ENCODE measurements at regions not wholly inside any gene's neighbourhood (a gene's known extent, or its start where the extent isn't known, plus 50 kb on each side); places are given as distances from the start of the nearest gene placed in this dataset.

DNA sequence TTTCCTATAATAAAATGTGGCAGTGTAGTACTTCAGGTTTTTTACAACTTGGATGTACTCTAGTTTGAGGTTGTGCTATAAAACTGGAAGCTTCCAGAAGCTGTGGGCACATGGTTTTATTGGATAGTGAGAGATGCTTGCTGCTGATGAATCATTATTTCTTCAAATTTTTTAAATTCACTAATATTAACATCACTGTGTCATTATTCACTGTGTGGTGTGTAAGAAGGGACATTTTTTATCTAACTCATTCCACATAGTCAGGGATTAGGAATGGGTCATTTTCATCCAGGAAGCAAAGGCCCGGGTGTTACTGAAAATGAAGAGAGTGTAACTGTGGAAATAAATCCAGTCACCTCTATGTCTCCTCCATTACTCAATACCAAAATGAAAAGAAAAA is 421.0 kb downstream of the TENT5A start:
- H3K4me3 ChIP-seq = no peak overlapping the region
- no peak overlapping the region for H3K9ac ChIP-seq (ENCODE audit: insufficient read length)
- no peaks in the 10 kb centered on the region for H3K9me3 ChIP-seq (ENCODE audit: low read depth, low read length)
- TF ChIP-seq FOXP2 (optimal IDR thresholded peaks at IDR 0.05; ENCODE audit: control extremely low read depth, extremely low read length, insufficient read depth) = no peak
- no peak for TF ChIP-seq EZH2 (IDR thresholded peaks at IDR 0.05)
- TF ChIP-seq POLR2AphosphoS5 (IDR thresholded peaks at IDR 0.05; ENCODE audit: borderline replicate concordance, low read depth, low read length) = no peak
- DNase-seq (ENCODE audit: low read depth, low spot score) = no peak
- H3K27ac ChIP-seq = no peak overlapping the region
- no peaks in the 10 kb centered on the region for H3K36me3 ChIP-seq (ENCODE audit: insufficient read depth, low read length)

DNA sequence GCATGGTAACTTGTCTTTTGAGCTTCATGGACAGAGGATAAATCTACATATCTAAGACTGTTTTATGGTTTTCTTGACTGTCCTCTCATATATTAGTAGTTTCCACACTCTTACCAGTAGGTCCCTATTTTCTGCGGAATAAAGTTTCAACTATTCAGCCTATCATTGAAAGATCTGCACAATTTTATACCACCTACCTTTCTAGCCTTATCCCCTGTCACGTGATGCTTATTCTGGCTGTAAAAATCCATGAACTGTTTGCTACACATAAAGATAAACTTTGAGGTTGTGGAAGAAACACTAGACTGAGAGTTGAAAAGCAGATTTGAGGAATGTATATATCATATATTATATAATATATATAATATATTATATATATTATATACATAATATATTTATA is 423.8 kb downstream of the TENT5A start:
- no peaks in the 10 kb centered on the region for H3K36me3 ChIP-seq (ENCODE audit: insufficient read depth, low read length)
- H3K9ac ChIP-seq (ENCODE audit: insufficient read length) = no peak overlapping the region
- no peak for DNase-seq (ENCODE audit: low read depth, low spot score)
- TF ChIP-seq FOXP2 (optimal IDR thresholded peaks at IDR 0.05; ENCODE audit: control extremely low read depth, extremely low read length, insufficient read depth) (no peak), EZH2 (IDR thresholded peaks at IDR 0.05) (no peak), POLR2AphosphoS5 (IDR thresholded peaks at IDR 0.05; ENCODE audit: borderline replicate concordance, low read depth, low read length) (no peak)
- no peak overlapping the region for H3K4me3 ChIP-seq
- no peak overlapping the region for H3K27ac ChIP-seq
- H3K9me3 ChIP-seq (ENCODE audit: low read depth, low read length) = no peaks in the 10 kb centered on the region

DNA sequence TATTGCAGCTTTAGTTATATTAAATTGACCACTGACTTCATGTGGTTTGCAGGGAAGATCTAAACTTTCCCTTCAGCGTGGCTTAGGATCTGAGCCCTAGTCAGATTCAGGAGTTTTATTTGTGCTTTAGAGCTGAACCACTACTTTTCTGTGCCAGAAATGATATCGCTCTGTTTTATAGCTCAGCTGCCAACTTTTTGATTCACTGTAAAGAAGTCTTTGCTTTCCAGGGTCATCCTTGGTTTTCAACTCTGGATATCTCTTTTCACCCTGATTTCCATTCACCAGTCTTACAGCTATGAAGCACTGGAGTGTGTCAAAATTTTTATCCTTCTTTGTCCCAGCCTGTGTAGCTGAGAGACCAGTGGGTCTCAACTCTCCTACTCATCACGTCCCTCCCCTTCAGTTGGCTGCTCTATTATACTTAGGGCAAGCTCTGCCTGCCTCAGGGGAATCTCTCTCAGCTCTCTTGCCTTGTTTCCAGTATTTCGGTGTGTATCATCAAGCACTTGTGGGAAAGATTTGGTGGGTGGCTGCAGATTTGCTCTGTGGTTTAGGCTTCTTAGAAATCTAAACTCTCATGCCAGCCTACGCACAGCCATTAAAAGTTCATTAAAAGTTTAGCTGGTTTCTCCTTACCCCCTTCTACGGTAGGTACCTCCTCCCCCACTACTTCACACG is 425.5 kb downstream of the TENT5A start:
- peak; percentile 66 for DNase-seq (ENCODE audit: low read depth, low spot score)
- TF ChIP-seq FOXP2 (optimal IDR thresholded peaks at IDR 0.05; ENCODE audit: control extremely low read depth, extremely low read length, insufficient read depth) (no peak), POLR2AphosphoS5 (IDR thresholded peaks at IDR 0.05; ENCODE audit: borderline replicate concordance, low read depth, low read length) (peak; percentile 46; the same call in 1 of the 2 replicates), EZH2 (IDR thresholded peaks at IDR 0.05) (no peak)
- H3K9me3 ChIP-seq (ENCODE audit: low read depth, low read length) = 0 out of 2 replicates have a peak, but pooled peaks cover 2% of the 10 kb centered on the region
- H3K4me3 ChIP-seq = 0 out of 2 replicates have a peak overlapping the region, but pooled peaks have one; percentile 4
- H3K36me3 ChIP-seq (ENCODE audit: insufficient read depth, low read length) = no peaks in the 10 kb centered on the region
- H3K27ac ChIP-seq = no peak overlapping the region
- no peak overlapping the region for H3K9ac ChIP-seq (ENCODE audit: insufficient read length)

DNA sequence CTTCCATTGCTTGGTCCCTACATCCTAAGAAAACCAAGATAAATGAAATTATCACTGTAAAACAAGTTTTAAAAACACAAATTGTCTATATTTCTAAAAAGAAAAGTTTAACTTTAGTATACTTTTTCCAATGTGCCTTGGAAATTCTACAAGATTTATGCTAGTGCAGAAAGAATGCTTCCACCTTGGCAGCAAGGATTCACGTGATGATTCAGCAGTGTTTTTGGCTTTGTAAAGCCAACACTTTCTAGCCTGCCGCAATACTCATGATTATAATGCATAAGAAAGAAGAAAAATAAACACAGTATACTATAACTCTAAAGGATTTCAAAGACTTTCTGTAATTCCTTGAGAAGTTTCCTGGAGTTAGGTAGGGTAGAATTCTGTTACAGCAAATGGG is 442.7 kb downstream of the TENT5A start:
- DNase-seq (ENCODE audit: low read depth, low spot score) = no peak
- no peak overlapping the region for H3K9ac ChIP-seq (ENCODE audit: insufficient read length)

DNA sequence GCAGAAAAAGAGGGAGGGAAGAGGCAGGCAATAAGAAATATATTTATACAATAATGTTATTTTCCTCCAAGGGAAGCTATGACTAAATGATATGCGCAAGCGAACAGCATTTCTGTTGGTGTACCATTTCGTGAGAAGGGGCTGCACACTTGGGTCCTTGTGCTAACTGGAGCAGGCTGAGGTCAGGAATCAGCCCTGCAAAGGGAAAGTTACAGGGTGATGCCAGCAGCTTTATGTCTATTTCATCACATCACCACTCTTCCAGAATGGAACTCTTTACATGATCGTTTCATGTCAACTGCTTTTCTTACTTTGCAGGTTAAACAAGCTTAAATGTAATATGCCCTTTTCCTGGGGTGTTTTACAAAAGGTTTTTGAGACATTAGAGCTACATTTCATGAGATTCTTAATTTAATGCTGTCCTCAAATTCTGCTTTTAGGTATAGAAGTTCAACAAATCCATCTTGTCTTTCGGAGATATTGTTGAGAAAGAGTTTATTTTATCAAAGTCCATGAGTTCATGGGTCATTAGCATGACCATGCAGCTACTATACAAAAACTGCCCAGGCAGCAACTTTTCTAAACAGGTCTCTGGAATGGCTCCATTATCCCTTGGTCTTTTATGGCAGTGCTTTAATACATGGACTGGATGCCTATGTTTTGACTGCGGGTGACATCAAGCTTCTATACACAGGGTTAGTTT is 443.8 kb downstream of the TENT5A start:
- Histone ChIP-seq H3K4me3 (no peak overlapping the region), H3K27ac (no peak overlapping the region), H3K9me3 (ENCODE audit: low read depth, low read length) (no peaks in the 10 kb centered on the region), H3K9ac (ENCODE audit: insufficient read length) (no peak overlapping the region), H3K36me3 (ENCODE audit: insufficient read depth, low read length) (no peaks in the 10 kb centered on the region)
- TF ChIP-seq FOXP2 (optimal IDR thresholded peaks at IDR 0.05; ENCODE audit: control extremely low read depth, extremely low read length, insufficient read depth) = no peak
- TF ChIP-seq EZH2 (IDR thresholded peaks at IDR 0.05) = no peak
- TF ChIP-seq POLR2AphosphoS5 (IDR thresholded peaks at IDR 0.05; ENCODE audit: borderline replicate concordance, low read depth, low read length) = no peak
- DNase-seq (ENCODE audit: low read depth, low spot score) = no peak

More for the DNA sequence above, 442.7 kb downstream of the TENT5A start:
- Histone ChIP-seq H3K27ac (no peak overlapping the region), H3K9me3 (ENCODE audit: low read depth, low read length) (no peaks in the 10 kb centered on the region), H3K36me3 (ENCODE audit: insufficient read depth, low read length) (no peaks in the 10 kb centered on the region), H3K4me3 (no peak overlapping the region)
- TF ChIP-seq POLR2AphosphoS5 (IDR thresholded peaks at IDR 0.05; ENCODE audit: borderline replicate concordance, low read depth, low read length) = no peak
- no peak for TF ChIP-seq FOXP2 (optimal IDR thresholded peaks at IDR 0.05; ENCODE audit: control extremely low read depth, extremely low read length, insufficient read depth)
- no peak for TF ChIP-seq EZH2 (IDR thresholded peaks at IDR 0.05)

DNA sequence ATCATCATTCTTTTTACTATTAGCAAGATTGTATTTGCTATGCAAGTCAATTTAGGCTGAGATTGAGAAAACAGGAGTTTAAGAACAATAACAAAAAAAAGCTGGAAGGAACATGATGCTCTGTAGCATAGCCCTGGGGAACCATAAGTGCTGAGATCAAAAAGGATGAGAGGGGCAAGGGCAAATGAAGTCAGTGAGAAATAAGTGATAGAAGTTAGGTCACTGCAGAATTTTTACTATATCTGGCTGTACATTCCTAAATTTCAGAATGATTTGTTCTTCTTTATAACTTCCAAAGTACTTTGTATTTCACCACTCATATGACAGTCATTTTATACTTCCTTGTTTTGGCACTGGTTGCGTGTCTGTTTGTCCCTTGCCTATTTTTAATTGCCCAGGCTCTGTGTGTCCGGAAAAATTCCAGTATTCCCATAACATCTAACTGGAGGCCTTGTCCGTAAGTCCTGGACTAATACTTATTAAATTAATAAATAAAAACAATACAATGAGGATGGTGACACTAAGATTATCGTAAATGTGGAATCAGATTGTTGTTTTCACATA is 444.7 kb downstream of the TENT5A start:
- Histone ChIP-seq H3K27ac (no peak overlapping the region), H3K36me3 (ENCODE audit: insufficient read depth, low read length) (no peaks in the 10 kb centered on the region), H3K9ac (ENCODE audit: insufficient read length) (no peak overlapping the region), H3K9me3 (ENCODE audit: low read depth, low read length) (no peaks in the 10 kb centered on the region), H3K4me3 (no peak overlapping the region)
- no peak for TF ChIP-seq POLR2AphosphoS5 (IDR thresholded peaks at IDR 0.05; ENCODE audit: borderline replicate concordance, low read depth, low read length)
- no peak for TF ChIP-seq EZH2 (IDR thresholded peaks at IDR 0.05)
- no peak for TF ChIP-seq FOXP2 (optimal IDR thresholded peaks at IDR 0.05; ENCODE audit: control extremely low read depth, extremely low read length, insufficient read depth)
- DNase-seq (ENCODE audit: low read depth, low spot score) = no peak

DNA sequence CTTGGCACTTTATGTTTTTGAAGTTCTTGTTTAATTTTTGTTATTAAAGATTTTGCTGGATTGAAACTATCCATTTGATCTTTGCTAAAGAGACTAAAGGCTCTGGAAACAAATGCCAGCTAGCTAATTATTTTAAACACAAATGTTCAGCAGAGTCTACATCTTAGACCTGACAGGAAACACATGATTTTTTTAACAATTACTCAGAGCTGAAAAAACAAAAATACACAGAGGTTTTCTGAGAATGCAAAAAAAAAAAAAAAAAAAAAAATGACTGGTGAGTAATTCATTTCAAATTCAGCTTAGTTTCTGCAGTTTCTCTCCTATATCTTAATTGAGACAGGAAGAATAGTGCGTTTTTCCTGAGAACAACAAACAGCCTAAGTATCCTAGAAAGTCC is 448.0 kb downstream of the TENT5A start:
- H3K4me3 ChIP-seq = no peak overlapping the region
- no peak overlapping the region for H3K27ac ChIP-seq
- no peak for DNase-seq (ENCODE audit: low read depth, low spot score)
- H3K36me3 ChIP-seq (ENCODE audit: insufficient read depth, low read length) = no peaks in the 10 kb centered on the region
- no peak overlapping the region for H3K9ac ChIP-seq (ENCODE audit: insufficient read length)
- TF ChIP-seq EZH2 (IDR thresholded peaks at IDR 0.05) (no peak), POLR2AphosphoS5 (IDR thresholded peaks at IDR 0.05; ENCODE audit: borderline replicate concordance, low read depth, low read length) (no peak)
- no peaks in the 10 kb centered on the region for H3K9me3 ChIP-seq (ENCODE audit: low read depth, low read length)

DNA sequence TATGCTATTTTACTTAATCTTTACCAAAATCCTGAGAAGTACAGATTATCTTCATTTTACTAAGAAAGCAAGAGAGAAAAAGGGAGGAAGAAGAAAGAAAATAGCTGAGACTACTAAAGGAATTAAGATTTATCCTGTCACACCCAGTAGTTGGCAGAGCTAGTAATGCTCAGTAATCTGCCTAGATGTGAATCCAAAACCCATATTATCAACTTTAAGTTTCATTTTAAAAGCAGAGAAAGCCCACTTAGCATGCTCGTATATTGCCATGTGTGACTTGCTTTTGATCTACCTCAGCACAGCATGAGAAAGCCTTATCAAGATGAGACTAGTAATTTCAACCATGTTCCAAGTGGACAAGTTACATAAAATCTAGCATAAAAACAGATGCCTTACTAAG is 451.5 kb downstream of the TENT5A start:
- Histone ChIP-seq H3K4me3 (no peak overlapping the region), H3K9ac (ENCODE audit: insufficient read length) (no peak overlapping the region), H3K27ac (no peak overlapping the region), H3K36me3 (ENCODE audit: insufficient read depth, low read length) (no peaks in the 10 kb centered on the region), H3K9me3 (ENCODE audit: low read depth, low read length) (no peaks in the 10 kb centered on the region)
- TF ChIP-seq POLR2AphosphoS5 (IDR thresholded peaks at IDR 0.05; ENCODE audit: borderline replicate concordance, low read depth, low read length) (no peak), EZH2 (IDR thresholded peaks at IDR 0.05) (no peak)
- DNase-seq (ENCODE audit: low read depth, low spot score) = no peak
